Peyer's patch (tissue), 4 donors: ENCODE measurements at regions not wholly inside any gene's neighbourhood (a gene's known extent, or its start where the extent isn't known, plus 50 kb on each side); places are given as distances from the start of the nearest gene placed in this dataset.

Experiments used
- CTCF ChIP-seq, 6 experiments: fragments of 450-650 bp in 4 of 6; fragments of 200-600 bp in 2 of 6; sonication (generic) in 1 of 6; IDR thresholded peaks; one replicate each; pipeline ENCODE4 v1.5.1; 2017 to 2019; ENCODE audit warnings: antibody characterized with exemption in 6 of 6, mild to moderate bottlenecking in 3 of 6, moderate library complexity in 1 of 6
- POLR2A ChIP-seq, 2 donors: fragments of 450-650 bp; IDR thresholded peaks; one replicate each; pipeline ENCODE4 v1.5.1; 2017; ENCODE audit warnings: antibody characterized with exemption in 2 of 2, mild to moderate bottlenecking in 2 of 2, moderate library complexity in 2 of 2

GRCh38 chr18:56443166-56443907 is 195.1 kb downstream of the TXNL1 start:
- TF ChIP-seq CTCF (IDR thresholded peaks at IDR 0.05) = no peak
- TF ChIP-seq POLR2A (IDR thresholded peaks at IDR 0.05) = no peak
